ENCODE measurements at regions not wholly inside any gene's neighbourhood (a gene's known extent, or its start where the extent isn't known, plus 50 kb on each side); places are given as distances from the start of the nearest gene placed in this dataset.

DNA sequence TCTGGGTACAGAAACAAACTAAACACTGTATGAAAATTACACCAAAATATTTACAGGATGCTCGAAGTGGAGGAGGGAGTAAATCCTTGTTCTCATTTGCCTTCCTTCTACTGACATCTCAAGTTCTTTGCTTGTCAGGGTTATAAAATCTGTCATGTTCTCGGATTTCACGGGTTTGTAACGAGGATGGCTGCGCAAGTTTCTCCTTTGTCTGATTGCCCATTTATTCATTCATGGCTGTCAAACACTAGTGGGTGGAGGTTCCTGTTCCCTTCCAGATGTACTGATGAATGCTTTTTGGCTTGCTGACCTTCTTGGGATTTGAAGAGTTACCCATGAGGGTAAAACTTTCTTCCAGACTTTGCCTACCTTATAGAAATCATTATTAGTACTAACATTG, 206.9 kb downstream of the SPCS3 start:
- POLR2A ChIA-PET: no interaction called here
- peak; percentile 19 for DNase-seq (ENCODE audit: extremely low spot score)
- TF ChIP-seq, protein P1, sequence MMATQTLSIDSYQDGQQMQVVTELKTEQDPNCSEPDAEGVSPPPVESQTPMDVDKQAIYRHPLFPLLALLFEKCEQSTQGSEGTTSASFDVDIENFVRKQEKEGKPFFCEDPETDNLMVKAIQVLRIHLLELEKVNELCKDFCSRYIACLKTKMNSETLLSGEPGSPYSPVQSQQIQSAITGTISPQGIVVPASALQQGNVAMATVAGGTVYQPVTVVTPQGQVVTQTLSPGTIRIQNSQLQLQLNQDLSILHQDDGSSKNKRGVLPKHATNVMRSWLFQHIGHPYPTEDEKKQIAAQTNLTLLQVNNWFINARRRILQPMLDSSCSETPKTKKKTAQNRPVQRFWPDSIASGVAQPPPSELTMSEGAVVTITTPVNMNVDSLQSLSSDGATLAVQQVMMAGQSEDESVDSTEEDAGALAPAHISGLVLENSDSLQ (IDR thresholded peaks at IDR 0.05): peak; percentile 78
- no peak for TF ChIP-seq SUZ12 (IDR thresholded peaks at IDR 0.05)
- no peak for TF ChIP-seq ARNT (IDR thresholded peaks at IDR 0.05)
- no peak for TF ChIP-seq CTBP1 (IDR thresholded peaks at IDR 0.05; ENCODE audit: borderline replicate concordance)
- CTCF ChIA-PET: no interaction called here

DNA sequence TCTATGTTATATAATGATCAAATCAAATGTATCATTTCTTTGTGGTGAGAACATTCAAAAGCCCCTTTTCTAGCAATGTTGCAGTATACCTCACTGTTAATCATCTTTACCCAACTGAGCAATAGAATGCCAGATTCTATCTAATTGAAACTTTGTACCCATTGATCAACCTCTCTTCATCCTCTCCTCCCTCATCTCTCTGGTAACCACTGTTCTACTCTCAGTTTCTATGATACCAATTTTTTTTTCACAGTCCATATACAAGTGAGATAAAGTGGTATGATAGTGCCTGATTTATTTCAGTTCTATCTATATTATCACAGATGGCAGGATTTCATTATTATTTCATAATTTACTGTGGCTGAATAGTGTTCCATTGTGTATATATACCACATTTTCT, 209.8 kb downstream of the SPCS3 start:
- DNase-seq (ENCODE audit: extremely low spot score): no peak
- CTCF ChIA-PET: no interaction called here
- POLR2A ChIA-PET: no interaction called here
- TF ChIP-seq CTBP1 (IDR thresholded peaks at IDR 0.05; ENCODE audit: borderline replicate concordance) (no peak), BHLHE40 (IDR thresholded peaks at IDR 0.05; ENCODE audit: borderline replicate concordance) (no peak), NFRKB (IDR thresholded peaks at IDR 0.05) (no peak), FOXA1 (IDR thresholded peaks at IDR 0.05) (no peak), ELF4 (IDR thresholded peaks at IDR 0.05) (no peak), L3MBTL2 (conservative IDR thresholded peaks at IDR 0.05) (no peak), TARDBP (IDR thresholded peaks at IDR 0.05) (no peak), FOXM1 (IDR thresholded peaks at IDR 0.05; ENCODE audit: borderline replicate concordance) (no peak), HDGF (IDR thresholded peaks at IDR 0.05; ENCODE audit: borderline replicate concordance) (no peak), SUZ12 (IDR thresholded peaks at IDR 0.05) (no peak), SP1 (IDR thresholded peaks at IDR 0.05) (no peak), ARNT (IDR thresholded peaks at IDR 0.05) (no peak), FOXK2 (IDR thresholded peaks at IDR 0.05) (no peak), ZNF384 (IDR thresholded peaks at IDR 0.05) (no peak), LEF1 (IDR thresholded peaks at IDR 0.05; ENCODE audit: borderline replicate concordance) (no peak)
- TF ChIP-seq, protein P1 (IDR thresholded peaks at IDR 0.05): no peak

DNA sequence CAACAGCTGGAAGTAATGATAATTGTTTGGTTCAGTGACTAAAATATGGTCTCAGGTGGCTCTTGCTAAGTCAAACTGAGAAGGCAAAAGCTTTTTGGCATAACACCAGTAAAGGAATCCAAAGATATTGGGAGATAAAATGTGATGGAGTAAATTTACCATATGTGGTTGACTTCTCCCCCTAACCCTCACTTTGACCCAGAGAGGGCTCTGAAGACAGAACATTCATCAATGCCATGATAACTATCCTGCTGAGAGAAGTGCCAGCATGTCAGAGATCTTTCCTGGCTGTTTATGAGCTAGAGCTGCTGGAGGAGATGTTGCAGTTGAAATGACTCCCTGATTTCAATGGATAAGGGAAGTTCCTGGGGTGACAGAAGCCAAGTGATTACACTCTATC, 213.4 kb downstream of the SPCS3 start:
- TF ChIP-seq TARDBP (IDR thresholded peaks at IDR 0.05) (no peak), L3MBTL2 (conservative IDR thresholded peaks at IDR 0.05) (no peak), SP1 (IDR thresholded peaks at IDR 0.05) (no peak), ELF4 (IDR thresholded peaks at IDR 0.05) (no peak), BHLHE40 (IDR thresholded peaks at IDR 0.05; ENCODE audit: borderline replicate concordance) (no peak), FOXM1 (IDR thresholded peaks at IDR 0.05; ENCODE audit: borderline replicate concordance) (no peak)
- TF ChIP-seq, protein P1 (IDR thresholded peaks at IDR 0.05): no peak
- ChIA-PET CTCF (no interaction called here), POLR2A (no interaction called here)
- DNase-seq (ENCODE audit: extremely low spot score): no peak

DNA sequence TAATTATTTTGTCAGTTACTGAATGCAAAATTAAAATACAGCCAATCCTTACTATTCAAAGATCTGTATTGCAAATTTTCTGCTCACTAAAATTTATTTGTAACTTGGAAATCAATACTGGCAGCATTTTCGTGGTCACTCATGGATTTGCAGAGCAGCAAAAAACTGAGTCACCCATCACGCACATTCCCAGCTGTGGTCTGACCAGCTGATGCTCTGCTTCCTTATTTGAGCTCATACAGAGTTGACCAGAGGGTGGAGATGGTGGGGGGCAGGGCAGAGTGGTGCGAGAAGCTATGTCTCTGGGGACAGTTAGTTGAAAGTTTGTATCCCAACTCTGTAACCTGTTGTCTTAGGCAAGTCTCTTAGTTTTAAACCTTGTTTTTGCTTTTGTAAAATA, 214.8 kb downstream of the SPCS3 start:
- POLR2A ChIA-PET: no interaction called here
- CTCF ChIA-PET: no interaction called here
- TF ChIP-seq HDGF (IDR thresholded peaks at IDR 0.05; ENCODE audit: borderline replicate concordance) (no peak), FOXA1 (IDR thresholded peaks at IDR 0.05) (no peak), SUZ12 (IDR thresholded peaks at IDR 0.05) (no peak), CTBP1 (IDR thresholded peaks at IDR 0.05; ENCODE audit: borderline replicate concordance) (no peak), L3MBTL2 (conservative IDR thresholded peaks at IDR 0.05) (no peak), NFRKB (IDR thresholded peaks at IDR 0.05) (no peak), ARNT (IDR thresholded peaks at IDR 0.05) (no peak), FOXM1 (IDR thresholded peaks at IDR 0.05; ENCODE audit: borderline replicate concordance) (no peak), LEF1 (IDR thresholded peaks at IDR 0.05; ENCODE audit: borderline replicate concordance) (no peak), ELF4 (IDR thresholded peaks at IDR 0.05) (no peak), SP1 (IDR thresholded peaks at IDR 0.05) (no peak), BHLHE40 (IDR thresholded peaks at IDR 0.05; ENCODE audit: borderline replicate concordance) (no peak), ZNF384 (IDR thresholded peaks at IDR 0.05) (no peak), FOXK2 (IDR thresholded peaks at IDR 0.05) (no peak), TARDBP (IDR thresholded peaks at IDR 0.05) (no peak)
- TF ChIP-seq, protein P1 (IDR thresholded peaks at IDR 0.05): no peak
- no peak for DNase-seq (ENCODE audit: extremely low spot score)

DNA sequence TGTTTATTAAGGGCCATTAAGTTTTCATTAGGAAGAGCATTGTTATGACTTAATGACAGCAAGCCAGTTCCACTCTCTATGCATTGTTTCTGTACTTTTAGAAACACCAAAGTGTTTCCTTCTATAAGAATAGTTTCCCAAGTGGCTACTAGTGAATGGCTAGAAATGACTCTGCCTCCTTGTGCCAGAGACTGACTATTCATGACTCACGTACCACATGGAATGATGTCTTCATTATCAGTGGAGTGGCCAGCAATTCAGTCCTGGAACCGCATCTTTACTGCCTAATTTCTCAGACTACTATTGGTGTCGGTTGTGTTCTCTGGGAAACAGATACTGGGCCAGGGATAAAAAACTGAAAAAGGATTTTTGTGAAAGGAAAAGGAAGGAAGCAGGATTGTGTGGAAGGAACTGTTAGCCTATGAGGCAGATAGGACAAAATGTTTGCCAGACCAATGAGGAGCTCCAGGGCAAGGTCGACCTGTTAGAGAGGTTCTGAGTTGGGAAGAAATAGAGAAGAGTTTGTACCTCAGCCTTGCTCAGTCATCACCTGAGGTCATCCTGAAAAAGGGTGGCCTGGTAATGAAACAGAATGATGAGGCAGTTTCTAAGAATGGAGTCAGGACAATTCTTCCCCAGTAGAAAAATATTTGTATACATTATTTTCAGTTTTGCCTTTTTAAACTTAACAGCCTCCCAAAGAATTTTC, 218.6 kb downstream of the SPCS3 start:
- ChIA-PET CTCF (no interaction called here), POLR2A (no interaction called here)
- DNase-seq (ENCODE audit: extremely low spot score): no peak
- no peak for TF ChIP-seq FOXK2 (IDR thresholded peaks at IDR 0.05)
- TF ChIP-seq, protein P1 (IDR thresholded peaks at IDR 0.05): no peak
- no peak for TF ChIP-seq CTBP1 (IDR thresholded peaks at IDR 0.05; ENCODE audit: borderline replicate concordance)
- no peak for TF ChIP-seq ARNT (IDR thresholded peaks at IDR 0.05)
- no peak for TF ChIP-seq HDGF (IDR thresholded peaks at IDR 0.05; ENCODE audit: borderline replicate concordance)
- TF ChIP-seq LEF1 (IDR thresholded peaks at IDR 0.05; ENCODE audit: borderline replicate concordance): no peak
- no peak for TF ChIP-seq ELF4 (IDR thresholded peaks at IDR 0.05)
- no peak for TF ChIP-seq SP1 (IDR thresholded peaks at IDR 0.05)
- no peak for TF ChIP-seq NFRKB (IDR thresholded peaks at IDR 0.05)
- TF ChIP-seq TARDBP (IDR thresholded peaks at IDR 0.05): no peak
- no peak for TF ChIP-seq ZNF384 (IDR thresholded peaks at IDR 0.05)
- TF ChIP-seq SUZ12 (IDR thresholded peaks at IDR 0.05): no peak
- no peak for TF ChIP-seq FOXA1 (IDR thresholded peaks at IDR 0.05)
- TF ChIP-seq BHLHE40 (IDR thresholded peaks at IDR 0.05; ENCODE audit: borderline replicate concordance): no peak
- TF ChIP-seq FOXM1 (IDR thresholded peaks at IDR 0.05; ENCODE audit: borderline replicate concordance): no peak
- no peak for TF ChIP-seq L3MBTL2 (conservative IDR thresholded peaks at IDR 0.05)

Data from HEK293T (cell line).